HCT116 (cell line): ENCODE measurements at regions not wholly inside any gene's neighbourhood (a gene's known extent, or its start where the extent isn't known, plus 50 kb on each side); places are given as distances from the start of the nearest gene placed in this dataset.

ENCODE experiments used
- ATAC-seq: fragments of 200-7000 bp; cut with Tn5 transposase; 2 replicates; pipeline ENCODE4 v1.9.1; 2020; ENCODE audit warnings: mild to moderate bottlenecking, moderate library complexity
- BruUV-seq: library from RNA; stranded (reverse); fragments of 400-500 nt; replicated peaks from 2 replicates; lab custom pipeline; 2021; lab: Mats Ljungman, UMichigan
- CTCF ChIA-PET: fragments of 300-600 bp; sonication (Branson Sonifier 250); formaldehyde crosslinking; loops from one replicate; lab custom pipeline; 2021; ENCODE audit warnings: antibody characterized with exemption; lab: Charles Lee
- POLR2A ChIA-PET: fragments of 300-600, 350-600 bp; sonication (Branson Sonifier 250); formaldehyde crosslinking; loops from one replicate; lab custom pipeline; 2021; ENCODE audit warnings: antibody characterized with exemption; lab: Charles Lee
- RAD21 ChIA-PET, 2 experiments: fragments of 300-600 bp; sonication (Branson Sonifier 250); formaldehyde crosslinking; loops; one replicate each; lab custom pipeline; 2023; ENCODE audit warnings: low total read pairs in 2 of 2; ENCODE audit not compliant: uncharacterized antibody in 2 of 2, unreplicated experiment in 2 of 2, low non-redundant PET in 1 of 2; lab: Charles Lee
- DNase-seq: peaks from one replicate; pipeline ENCODE4 v3.0.0-alpha.2; 2010; ENCODE audit warnings: low read depth, low spot score
- H2AFZ ChIP-seq: fragments of 200-600 bp; shearing (Covaris generic), sonication (generic); 2 replicates; pipeline ENCODE4 v1.6.1; 2017; ENCODE audit warnings: low read depth, mixed run types, mixed read lengths, antibody characterized with exemption, low read length; ENCODE audit not compliant: poor library complexity, severe bottlenecking
- H3K27ac ChIP-seq: 2 replicates; pipeline ENCODE4 v1.5.1; 2012; ENCODE audit warnings: low read depth, low read length
- H3K27me3 ChIP-seq: fragments of 200-600 bp; sonication (generic); 2 replicates; pipeline ENCODE4 v1.6.1; 2016; ENCODE audit warnings: mixed run types, low read length, mixed read lengths; ENCODE audit not compliant: insufficient read depth
- H3K36me3 ChIP-seq, 2 experiments: fragments of 200-500 bp in 1 of 2; fragments of 200-600 bp in 1 of 2; sonication (Bioruptor generic) in 1 of 2; sonication (generic) in 1 of 2; 2 replicates each; pipeline versions ENCODE4 v1.5.1 to v1.6.1; 2014 to 2016; ENCODE audit warnings: low read length in 2 of 2, inconsistent platforms in 1 of 2, mixed read lengths in 1 of 2, mixed run types in 1 of 2; ENCODE audit not compliant: insufficient read depth in 2 of 2, control insufficient read depth in 1 of 2
- H3K4me1 ChIP-seq, 2 experiments: fragments of 200-600 bp in 1 of 2; sonication (generic) in 1 of 2; 2 replicates each; pipeline versions ENCODE4 v1.5.1 to v1.6.1; 2012 to 2017; ENCODE audit warnings: low read length in 2 of 2, inconsistent platforms in 1 of 2, mild to moderate bottlenecking in 1 of 2, mixed read lengths in 1 of 2, mixed run types in 1 of 2, moderate library complexity in 1 of 2; ENCODE audit not compliant: insufficient read depth in 2 of 2, control insufficient read depth in 1 of 2
- H3K4me2 ChIP-seq: fragments of 200-600 bp; sonication (generic); 2 replicates; pipeline ENCODE4 v1.6.1; 2017; ENCODE audit warnings: mixed run types, low read length, mixed read lengths
- H3K4me3 ChIP-seq, 2 experiments: fragments of 200-600 bp in 1 of 2; sonication (generic) in 1 of 2; replicated peaks in 1 of 2; 2 replicates each; pipeline ENCODE4 v1.5.1; 2011 to 2016; ENCODE audit warnings: low read length in 2 of 2, control low read depth in 1 of 2, low read depth in 1 of 2, mild to moderate bottlenecking in 1 of 2, mixed read lengths in 1 of 2, mixed run types in 1 of 2
- H3K79me2 ChIP-seq: fragments of 200-600 bp; sonication (generic); 2 replicates; pipeline ENCODE4 v1.6.1; 2017; ENCODE audit warnings: mild to moderate bottlenecking, mixed run types, low read length, moderate library complexity, mixed read lengths; ENCODE audit not compliant: insufficient read depth
- H3K9ac ChIP-seq: fragments of 200-600 bp; sonication (generic); 2 replicates; pipeline ENCODE4 v1.6.1; 2016; ENCODE audit warnings: low read length, mixed read lengths
- H3K9me2 ChIP-seq: fragments of 200-600 bp; sonication (generic), shearing (Covaris generic); 2 replicates; pipeline ENCODE4 v1.6.1; 2017; ENCODE audit warnings: mixed run types, mild to moderate bottlenecking, moderate library complexity; ENCODE audit not compliant: insufficient read depth
- H3K9me3 ChIP-seq, 2 experiments: fragments of 200-500 bp in 1 of 2; fragments of 200-600 bp in 1 of 2; sonication (Bioruptor generic) in 1 of 2; sonication (generic) in 1 of 2; 2 replicates each; pipeline ENCODE4 v1.6.1; 2014 to 2017; ENCODE audit warnings: low read length in 2 of 2, mixed read lengths in 2 of 2, inconsistent platforms in 1 of 2, low read depth in 1 of 2, mild to moderate bottlenecking in 1 of 2, mixed run types in 1 of 2, moderate library complexity in 1 of 2; ENCODE audit not compliant: control insufficient read depth in 1 of 2, insufficient read depth in 1 of 2
- H4K20me1 ChIP-seq: fragments of 200-600 bp; sonication (generic), shearing (Covaris generic); 2 replicates; pipeline ENCODE4 v1.6.1; 2017; ENCODE audit warnings: mixed run types, mild to moderate bottlenecking, moderate library complexity; ENCODE audit not compliant: insufficient read depth
- CBX3 ChIP-seq: IDR thresholded peaks from 2 replicates; pipeline ENCODE4 v1.6.1; 2012; ENCODE audit warnings: low read depth
- CEBPB ChIP-seq: IDR thresholded peaks from 2 replicates; pipeline ENCODE4 v1.6.1; 2012; ENCODE audit warnings: low read depth
- FOSL1 ChIP-seq: IDR thresholded peaks from 2 replicates; pipeline ENCODE4 v1.6.1; 2012; ENCODE audit warnings: low read depth
- JUND ChIP-seq: IDR thresholded peaks from 2 replicates; pipeline ENCODE4 v1.6.1; 2012
- SIN3A ChIP-seq: IDR thresholded peaks from 2 replicates; pipeline ENCODE4 v1.6.1; 2012; ENCODE audit warnings: low read depth
- SP1 ChIP-seq: IDR thresholded peaks from 2 replicates; pipeline ENCODE4 v1.6.1; 2012; ENCODE audit warnings: low read depth
- SRF ChIP-seq: IDR thresholded peaks from 2 replicates; pipeline ENCODE4 v1.6.1; 2012; ENCODE audit warnings: low read depth
- TCF7L2 ChIP-seq: IDR thresholded peaks from 2 replicates; pipeline ENCODE4 v1.7.0; 2011; ENCODE audit warnings: borderline replicate concordance, inconsistent platforms; ENCODE audit not compliant: insufficient read depth, insufficient read length; ENCODE audit errors: extremely low read depth
- ZNF274 ChIP-seq: fragments of 200-500 bp; sonication (Bioruptor generic); IDR thresholded peaks from 2 replicates; pipeline ENCODE4 v1.6.1; 2014; ENCODE audit warnings: mild to moderate bottlenecking, low read depth, low read length, inconsistent platforms
- intact Hi-C: fragments of 100-400 bp; cut with micrococcal nuclease; formaldehyde crosslinking; loops from 2 replicates; pipeline ENCODE4 v1.10.0; 2022
- TF ChIP-seq, protein P1 (sequence below), 3 experiments: fragments of 200-600 bp in 1 of 3; sonication (generic) in 1 of 3; IDR thresholded peaks in 2 of 3; conservative IDR thresholded peaks in 1 of 3; 2 replicates each; pipeline ENCODE4 v1.5.1; 2012 to 2017; ENCODE audit warnings: low read depth in 2 of 3, low read length in 2 of 3, antibody characterized with exemption in 1 of 3, borderline replicate concordance in 1 of 3, control low read depth in 1 of 3, mild to moderate bottlenecking in 1 of 3, mixed read lengths in 1 of 3, mixed run types in 1 of 3, moderate library complexity in 1 of 3; ENCODE audit not compliant: insufficient read depth in 1 of 3
- TF ChIP-seq, protein P2 (sequence below): IDR thresholded peaks from 2 replicates; pipeline ENCODE4 v1.6.1; 2012
- TF ChIP-seq, protein P3 (sequence below): IDR thresholded peaks from 2 replicates; pipeline ENCODE4 v1.6.1; 2012

DNA sequence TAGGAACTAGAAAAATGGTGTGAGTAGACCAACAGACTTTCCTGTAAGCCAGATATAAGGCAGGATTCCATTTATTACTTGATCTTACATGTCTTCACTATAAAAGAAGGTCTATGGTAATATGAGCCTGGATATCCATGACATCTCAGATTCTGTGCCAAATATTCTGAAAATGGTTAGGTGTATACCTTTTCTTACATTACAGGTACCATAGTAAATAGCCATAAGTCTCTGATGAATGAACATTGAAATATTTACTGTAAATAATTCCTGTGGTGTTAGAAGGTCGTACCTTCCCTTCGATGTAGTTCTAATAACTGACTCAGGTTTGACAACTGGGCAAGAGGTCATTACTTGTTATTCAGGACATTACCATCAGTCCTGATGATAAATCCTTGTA lies 657.9 kb downstream of the BRINP3 start:
- intact Hi-C loops: no loop called here
- ChIA-PET POLR2A (no interaction called here), RAD21 (no interaction called here), CTCF (no interaction called here)
- no peak overlapping the region for H3K4me3 ChIP-seq
- H3K4me1 ChIP-seq: no peaks in the 10 kb centered on the region
- no peak for DNase-seq
- no peak overlapping the region for H2AFZ ChIP-seq
- no peaks in the 10 kb centered on the region for H4K20me1 ChIP-seq
- H3K27ac ChIP-seq: no peak overlapping the region
- no peak for ATAC-seq
- H3K9me2 ChIP-seq: no peaks in the 10 kb centered on the region
- H3K27me3 ChIP-seq: no peaks in the 10 kb centered on the region
- BruUV-seq: no TSS peak
- no peaks in the 10 kb centered on the region for H3K9me3 ChIP-seq
- no peaks in the 10 kb centered on the region for H3K79me2 ChIP-seq
- TF ChIP-seq JUND (no peak), FOSL1 (no peak), CBX3 (no peak), SP1 (no peak), CEBPB (no peak), SRF (no peak)
- TF ChIP-seq, protein P1, sequence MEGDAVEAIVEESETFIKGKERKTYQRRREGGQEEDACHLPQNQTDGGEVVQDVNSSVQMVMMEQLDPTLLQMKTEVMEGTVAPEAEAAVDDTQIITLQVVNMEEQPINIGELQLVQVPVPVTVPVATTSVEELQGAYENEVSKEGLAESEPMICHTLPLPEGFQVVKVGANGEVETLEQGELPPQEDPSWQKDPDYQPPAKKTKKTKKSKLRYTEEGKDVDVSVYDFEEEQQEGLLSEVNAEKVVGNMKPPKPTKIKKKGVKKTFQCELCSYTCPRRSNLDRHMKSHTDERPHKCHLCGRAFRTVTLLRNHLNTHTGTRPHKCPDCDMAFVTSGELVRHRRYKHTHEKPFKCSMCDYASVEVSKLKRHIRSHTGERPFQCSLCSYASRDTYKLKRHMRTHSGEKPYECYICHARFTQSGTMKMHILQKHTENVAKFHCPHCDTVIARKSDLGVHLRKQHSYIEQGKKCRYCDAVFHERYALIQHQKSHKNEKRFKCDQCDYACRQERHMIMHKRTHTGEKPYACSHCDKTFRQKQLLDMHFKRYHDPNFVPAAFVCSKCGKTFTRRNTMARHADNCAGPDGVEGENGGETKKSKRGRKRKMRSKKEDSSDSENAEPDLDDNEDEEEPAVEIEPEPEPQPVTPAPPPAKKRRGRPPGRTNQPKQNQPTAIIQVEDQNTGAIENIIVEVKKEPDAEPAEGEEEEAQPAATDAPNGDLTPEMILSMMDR (IDR thresholded peaks at IDR 0.05 in 2 of 3, conservative IDR thresholded peaks at IDR 0.05 in 1 of 3; ENCODE audit: borderline replicate concordance in 1 of 3, insufficient read depth in 1 of 3, low read depth in 2 of 3, low read length in 2 of 3): no peak
- TF ChIP-seq, protein P2, sequence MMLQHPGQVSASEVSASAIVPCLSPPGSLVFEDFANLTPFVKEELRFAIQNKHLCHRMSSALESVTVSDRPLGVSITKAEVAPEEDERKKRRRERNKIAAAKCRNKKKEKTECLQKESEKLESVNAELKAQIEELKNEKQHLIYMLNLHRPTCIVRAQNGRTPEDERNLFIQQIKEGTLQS: no peak
- TF ChIP-seq, protein P3, sequence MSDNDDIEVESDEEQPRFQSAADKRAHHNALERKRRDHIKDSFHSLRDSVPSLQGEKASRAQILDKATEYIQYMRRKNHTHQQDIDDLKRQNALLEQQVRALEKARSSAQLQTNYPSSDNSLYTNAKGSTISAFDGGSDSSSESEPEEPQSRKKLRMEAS: no peak
- H3K9ac ChIP-seq: no peak overlapping the region
- no peak overlapping the region for H3K4me2 ChIP-seq
- H3K36me3 ChIP-seq: no peaks in the 10 kb centered on the region

DNA sequence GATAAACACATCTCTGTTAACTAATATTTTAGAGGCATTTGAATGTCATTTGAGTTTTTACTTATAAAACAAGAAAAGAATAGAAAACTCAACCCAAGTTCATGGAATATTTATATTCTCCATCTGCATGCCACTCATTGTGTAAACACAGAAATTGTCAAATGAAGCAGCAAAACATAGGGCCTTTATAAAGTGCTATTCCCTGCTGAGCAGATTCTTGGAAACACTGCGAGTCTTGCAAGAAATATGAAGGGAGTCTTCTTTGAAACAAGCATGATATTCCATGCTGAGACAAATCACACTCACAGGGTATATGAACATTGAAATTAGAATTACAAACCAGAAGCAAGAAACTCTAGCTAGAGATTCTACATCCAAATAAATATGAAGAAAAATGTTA lies 655.8 kb downstream of the BRINP3 start:
- Histone ChIP-seq H3K27me3 (no peaks in the 10 kb centered on the region), H3K9me3 (no peaks in the 10 kb centered on the region), H4K20me1 (no peaks in the 10 kb centered on the region), H3K9ac (no peak overlapping the region), H3K9me2 (no peaks in the 10 kb centered on the region), H2AFZ (no peak overlapping the region), H3K4me1 (no peaks in the 10 kb centered on the region), H3K4me3 (no peak overlapping the region)
- BruUV-seq: no TSS peak
- ChIA-PET RAD21 (no interaction called here), POLR2A (no interaction called here)
- no peak for DNase-seq
- TF ChIP-seq SRF (no peak), SIN3A (no peak), FOSL1 (no peak), ZNF274 (no peak), TCF7L2 (no peak), JUND (no peak)
- TF ChIP-seq, protein P1 (IDR thresholded peaks at IDR 0.05 in 2 of 3, conservative IDR thresholded peaks at IDR 0.05 in 1 of 3; ENCODE audit: borderline replicate concordance in 1 of 3, insufficient read depth in 1 of 3, low read depth in 2 of 3, low read length in 2 of 3): no peak
- TF ChIP-seq, all 23 proteins: peak for 0
- Histone ChIP-seq H3K4me2 (no peak overlapping the region), H3K27ac (no peak overlapping the region), H3K36me3 (no peaks in the 10 kb centered on the region), H3K79me2 (no peaks in the 10 kb centered on the region)
- intact Hi-C loops: no loop called here
- ATAC-seq: no peak
- CTCF ChIA-PET: no interaction called here
